GM12878 (cell line): ENCODE measurements at regions not wholly inside any gene's neighbourhood (a gene's known extent, or its start where the extent isn't known, plus 50 kb on each side); places are given as distances from the start of the nearest gene placed in this dataset.

Experiments used
- CREM ChIP-seq: IDR thresholded peaks from 2 replicates; pipeline ENCODE4 v1.6.1; 2014; ENCODE audit warnings: antibody characterized with exemption, low read depth
- POLR2AphosphoS5 ChIP-seq: IDR thresholded peaks from 2 replicates; pipeline ENCODE4 v1.6.1; 2011; ENCODE audit warnings: mild to moderate bottlenecking, low read length, inconsistent platforms
- TF ChIP-seq, protein P1 (sequence below): IDR thresholded peaks from 2 replicates; pipeline ENCODE4 v1.6.1; 2012; ENCODE audit warnings: low read depth, low read length, improper control_type of control experiment

DNA sequence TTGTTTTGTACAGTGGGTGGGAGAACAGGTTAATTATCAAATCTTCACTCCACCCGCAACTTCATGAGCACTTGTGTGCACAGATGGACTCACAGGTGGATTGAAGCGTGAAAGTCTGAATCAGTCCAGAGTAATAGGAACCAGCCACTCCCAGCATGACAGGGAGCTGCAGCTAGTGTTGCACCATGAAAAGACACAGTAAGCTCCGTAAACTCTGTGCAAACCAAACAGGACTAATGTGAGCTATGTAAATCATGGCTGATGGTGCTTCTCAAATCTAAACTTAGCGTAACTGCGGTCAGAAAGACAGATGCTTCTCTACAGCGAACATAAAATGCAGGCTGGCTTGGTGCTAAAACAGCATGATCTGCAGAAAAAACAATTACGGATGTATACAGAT lies 114.4 kb downstream of the CENPF start:
- TF ChIP-seq, protein P1, sequence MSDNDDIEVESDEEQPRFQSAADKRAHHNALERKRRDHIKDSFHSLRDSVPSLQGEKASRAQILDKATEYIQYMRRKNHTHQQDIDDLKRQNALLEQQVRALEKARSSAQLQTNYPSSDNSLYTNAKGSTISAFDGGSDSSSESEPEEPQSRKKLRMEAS, result no peak
- TF ChIP-seq POLR2AphosphoS5 (no peak), CREM (no peak)
